ENCODE measurements at regions not wholly inside any gene's neighbourhood (a gene's known extent, or its start where the extent isn't known, plus 50 kb on each side); places are given as distances from the start of the nearest gene placed in this dataset.

DNA sequence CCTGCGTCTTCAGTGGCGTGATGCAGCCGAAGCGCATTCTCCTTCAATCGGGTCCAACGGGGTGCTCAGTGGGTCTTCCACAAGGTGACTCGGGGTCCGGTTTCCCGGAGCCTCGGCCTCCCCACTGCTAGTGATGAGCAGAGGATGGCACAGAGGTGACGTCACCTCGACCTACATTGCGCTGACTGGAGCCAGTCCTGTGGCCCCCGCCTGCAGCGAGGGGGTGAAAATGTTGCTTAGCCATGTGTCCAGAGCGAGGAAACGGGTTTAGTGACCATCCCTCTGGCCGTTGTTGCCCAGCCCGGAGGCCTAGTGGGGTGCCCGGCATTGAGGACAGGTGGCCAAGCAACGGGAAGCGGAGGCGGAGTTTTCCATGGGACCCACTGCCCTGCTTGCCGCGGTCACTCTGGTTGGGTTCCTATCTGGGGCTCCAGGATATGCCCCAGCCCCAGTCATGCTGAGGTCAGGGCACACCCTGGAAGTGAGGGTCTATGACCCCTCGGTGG is 190.6 kb upstream of the CIBAR2 start:
- Histone ChIP-seq H3K9me3 (ENCODE audit: low read length) (no peaks in the 10 kb centered on the region), H3K36me3 (replicated peaks in 1 of 2; ENCODE audit: control insufficient read depth in 1 of 2, insufficient read depth in 2 of 2, low read length in 2 of 2) (no peaks in the 10 kb centered on the region), H3K4me2 (ENCODE audit: low read depth, low read length) (no peak overlapping the region), H3K9ac (ENCODE audit: insufficient read depth, low read depth, low read length) (no peak overlapping the region), H3K27me3 (ENCODE audit: control insufficient read depth in 1 of 2, insufficient read depth in 2 of 2, low read length in 2 of 2) (no peaks in the 10 kb centered on the region; a peak in 1 of 5 replicates), H3K4me1 (ENCODE audit: insufficient read depth, low read length) (peaks cover 54% of the 10 kb centered on the region), H3K79me2 (ENCODE audit: insufficient read depth, low read length) (no peaks in the 10 kb centered on the region), H3K4me3 (replicated peaks in 1 of 3; ENCODE audit: insufficient read depth in 1 of 3, low read depth in 2 of 3, low read length in 3 of 3) (no peak overlapping the region), H2AFZ (ENCODE audit: low read length) (no peak overlapping the region), H4K20me1 (ENCODE audit: insufficient read depth, low read length) (peaks cover 2% of the 10 kb centered on the region; the same call in 1 of the 2 replicates), H3K27ac (ENCODE audit: extremely low read length, insufficient read depth, low read length) (no peak overlapping the region)
- CTCF ChIA-PET (ENCODE audit: low intra/inter-chr PET ratio, low total read pairs) = interaction anchor here (1.1 to 1.9 kb wide), 3 partner anchors 13 to 117 kb away, joined by 3 to 12 read pairs (median 6); no protein-coding TSS in a partner anchor
- intact Hi-C loops (cut with micrococcal nuclease; ENCODE audit: unreplicated experiment) = no loop called here
- BruUV-seq (replicated peaks) = no TSS peak
- no peak for DNase-seq (ENCODE audit: low spot score)
- no peak for ATAC-seq
- no peak for FAIRE-seq
- TF ChIP-seq CREB1 (IDR thresholded peaks at IDR 0.05) (peak; percentile 83), CREB1 (CRISPR knock-in tag; IDR thresholded peaks at IDR 0.05) (no peak), ZNF550 (CRISPR knock-in tag; IDR thresholded peaks at IDR 0.05; ENCODE audit: borderline replicate concordance) (0 out of 2 replicates have a peak, but pooled peaks have one; percentile 65), CBX5 (CRISPR knock-in tag; IDR thresholded peaks at IDR 0.05; ENCODE audit: borderline replicate concordance) (no peak), ZNF619 (CRISPR knock-in tag; IDR thresholded peaks at IDR 0.05) (0 out of 2 replicates have a peak, but pooled peaks have one; percentile 41), PCBP2 (optimal IDR thresholded peaks at IDR 0.05; ENCODE audit: low read depth, low read length, poor library complexity, severe bottlenecking) (no peak), ZNF782 (CRISPR knock-in tag; IDR thresholded peaks at IDR 0.05; ENCODE audit: borderline replicate concordance) (0 out of 2 replicates have a peak, but pooled peaks have one; percentile 13), PLRG1 (conservative IDR thresholded peaks at IDR 0.05) (no peak), ZNF598 (CRISPR knock-in tag; IDR thresholded peaks at IDR 0.05; ENCODE audit: borderline replicate concordance) (0 out of 2 replicates have a peak, but pooled peaks have one; percentile 50), ZNF839 (CRISPR knock-in tag; IDR thresholded peaks at IDR 0.05; ENCODE audit: borderline replicate concordance) (peak; percentile 65; the same call in 1 of the 2 replicates), ATF7 (IDR thresholded peaks at IDR 0.05) (peak; percentile 85), ATF7 (CRISPR knock-in tag; IDR thresholded peaks at IDR 0.05) (no peak)
- TF ChIP-seq, protein P1, sequence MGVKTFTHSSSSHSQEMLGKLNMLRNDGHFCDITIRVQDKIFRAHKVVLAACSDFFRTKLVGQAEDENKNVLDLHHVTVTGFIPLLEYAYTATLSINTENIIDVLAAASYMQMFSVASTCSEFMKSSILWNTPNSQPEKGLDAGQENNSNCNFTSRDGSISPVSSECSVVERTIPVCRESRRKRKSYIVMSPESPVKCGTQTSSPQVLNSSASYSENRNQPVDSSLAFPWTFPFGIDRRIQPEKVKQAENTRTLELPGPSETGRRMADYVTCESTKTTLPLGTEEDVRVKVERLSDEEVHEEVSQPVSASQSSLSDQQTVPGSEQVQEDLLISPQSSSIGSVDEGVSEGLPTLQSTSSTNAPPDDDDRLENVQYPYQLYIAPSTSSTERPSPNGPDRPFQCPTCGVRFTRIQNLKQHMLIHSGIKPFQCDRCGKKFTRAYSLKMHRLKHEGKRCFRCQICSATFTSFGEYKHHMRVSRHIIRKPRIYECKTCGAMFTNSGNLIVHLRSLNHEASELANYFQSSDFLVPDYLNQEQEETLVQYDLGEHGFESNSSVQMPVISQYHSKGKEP (CRISPR knock-in tag; IDR thresholded peaks at IDR 0.05) = no peak
- TF ChIP-seq, protein P2, sequence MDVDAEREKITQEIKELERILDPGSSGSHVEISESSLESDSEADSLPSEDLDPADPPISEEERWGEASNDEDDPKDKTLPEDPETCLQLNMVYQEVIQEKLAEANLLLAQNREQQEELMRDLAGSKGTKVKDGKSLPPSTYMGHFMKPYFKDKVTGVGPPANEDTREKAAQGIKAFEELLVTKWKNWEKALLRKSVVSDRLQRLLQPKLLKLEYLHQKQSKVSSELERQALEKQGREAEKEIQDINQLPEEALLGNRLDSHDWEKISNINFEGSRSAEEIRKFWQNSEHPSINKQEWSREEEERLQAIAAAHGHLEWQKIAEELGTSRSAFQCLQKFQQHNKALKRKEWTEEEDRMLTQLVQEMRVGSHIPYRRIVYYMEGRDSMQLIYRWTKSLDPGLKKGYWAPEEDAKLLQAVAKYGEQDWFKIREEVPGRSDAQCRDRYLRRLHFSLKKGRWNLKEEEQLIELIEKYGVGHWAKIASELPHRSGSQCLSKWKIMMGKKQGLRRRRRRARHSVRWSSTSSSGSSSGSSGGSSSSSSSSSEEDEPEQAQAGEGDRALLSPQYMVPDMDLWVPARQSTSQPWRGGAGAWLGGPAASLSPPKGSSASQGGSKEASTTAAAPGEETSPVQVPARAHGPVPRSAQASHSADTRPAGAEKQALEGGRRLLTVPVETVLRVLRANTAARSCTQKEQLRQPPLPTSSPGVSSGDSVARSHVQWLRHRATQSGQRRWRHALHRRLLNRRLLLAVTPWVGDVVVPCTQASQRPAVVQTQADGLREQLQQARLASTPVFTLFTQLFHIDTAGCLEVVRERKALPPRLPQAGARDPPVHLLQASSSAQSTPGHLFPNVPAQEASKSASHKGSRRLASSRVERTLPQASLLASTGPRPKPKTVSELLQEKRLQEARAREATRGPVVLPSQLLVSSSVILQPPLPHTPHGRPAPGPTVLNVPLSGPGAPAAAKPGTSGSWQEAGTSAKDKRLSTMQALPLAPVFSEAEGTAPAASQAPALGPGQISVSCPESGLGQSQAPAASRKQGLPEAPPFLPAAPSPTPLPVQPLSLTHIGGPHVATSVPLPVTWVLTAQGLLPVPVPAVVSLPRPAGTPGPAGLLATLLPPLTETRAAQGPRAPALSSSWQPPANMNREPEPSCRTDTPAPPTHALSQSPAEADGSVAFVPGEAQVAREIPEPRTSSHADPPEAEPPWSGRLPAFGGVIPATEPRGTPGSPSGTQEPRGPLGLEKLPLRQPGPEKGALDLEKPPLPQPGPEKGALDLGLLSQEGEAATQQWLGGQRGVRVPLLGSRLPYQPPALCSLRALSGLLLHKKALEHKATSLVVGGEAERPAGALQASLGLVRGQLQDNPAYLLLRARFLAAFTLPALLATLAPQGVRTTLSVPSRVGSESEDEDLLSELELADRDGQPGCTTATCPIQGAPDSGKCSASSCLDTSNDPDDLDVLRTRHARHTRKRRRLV (CRISPR knock-in tag; IDR thresholded peaks at IDR 0.05) = no peak
- 88% methylated on average over 16 of the region's 26 CpGs for WGBS (ENCODE audit: low lambda C conversion rate)
- in situ Hi-C loops (cut with HindIII; ENCODE audit: extremely low pct_ligation_motif_present, low pct_unique_long_range_greater_than_20kb) = no loop called here
- POLR2A ChIA-PET = no interaction called here
